ENCODE measurements at regions not wholly inside any gene's neighbourhood (a gene's known extent, or its start where the extent isn't known, plus 50 kb on each side); places are given as distances from the start of the nearest gene placed in this dataset.
A peak's percentile ranks its signal among the peaks of the same experiment; 100 is the strongest.

DNA sequence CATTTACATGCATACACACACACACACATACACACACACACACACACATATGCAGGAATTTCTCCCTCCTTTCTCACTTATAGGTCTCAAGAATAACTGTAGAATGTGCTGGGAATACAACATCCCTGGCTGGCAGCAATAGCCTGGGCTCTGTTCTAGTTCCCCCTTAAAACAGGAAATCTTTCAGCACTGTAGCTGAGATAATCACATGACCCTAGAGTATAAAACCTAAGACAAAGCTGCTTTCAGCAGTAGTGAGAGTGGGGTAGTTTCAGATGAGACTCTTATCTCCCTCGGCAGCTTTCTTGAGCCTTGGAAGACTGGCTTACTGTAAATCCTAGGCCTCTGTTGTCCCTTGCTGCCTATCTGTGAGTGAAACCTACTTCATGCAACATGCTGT is 137.4 kb upstream of the AKR1E2 start:
- DNase-seq (ENCODE audit: low spot score): no peak

GRCh38 chr10:4688168-4688567 is 137.8 kb upstream of the AKR1E2 start:
- DNase-seq (ENCODE audit: low spot score): no peak

GRCh38 chr10:4687397-4687796 is 138.6 kb upstream of the AKR1E2 start:
- DNase-seq (ENCODE audit: low spot score): no peak

- no peak for DNase-seq (ENCODE audit: low spot score)
Observed at GRCh38 chr10:4686644-4686996, 139.4 kb upstream of the AKR1E2 start.

DNA sequence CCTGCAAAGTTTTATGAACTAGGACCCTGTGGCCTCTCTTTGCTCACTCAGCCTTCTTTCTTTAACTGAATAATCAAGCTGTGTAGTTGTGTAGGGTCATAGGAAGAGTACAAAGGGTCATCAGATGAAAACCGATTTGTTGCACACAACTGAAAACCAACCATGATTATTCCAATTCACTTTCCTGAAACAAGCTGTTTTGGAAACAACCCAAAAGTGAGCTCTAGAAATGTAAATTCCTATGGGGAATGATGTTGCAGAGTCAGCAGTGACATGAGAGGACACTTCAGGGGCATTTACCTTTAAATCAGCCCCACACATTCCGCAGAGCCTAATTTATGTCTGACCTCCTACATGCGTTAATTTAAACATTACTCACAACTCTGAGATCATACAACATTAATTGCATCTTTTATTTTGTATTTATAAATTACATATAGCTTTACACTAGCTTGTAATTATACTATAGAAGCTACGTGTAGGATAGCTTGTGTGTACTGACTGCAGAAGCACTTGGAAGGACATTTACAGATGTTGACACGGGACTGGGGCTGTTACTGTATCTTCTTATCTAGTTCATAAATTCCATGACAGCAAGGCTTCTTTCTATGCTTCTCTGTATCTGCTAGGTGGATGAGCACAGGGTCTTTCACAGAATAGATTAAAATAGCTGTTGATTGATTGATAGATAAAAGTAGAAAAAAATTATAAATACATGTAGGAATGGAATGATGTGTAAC is 139.9 kb upstream of the AKR1E2 start:
- DNase-seq (ENCODE audit: low spot score): no peak

DNA sequence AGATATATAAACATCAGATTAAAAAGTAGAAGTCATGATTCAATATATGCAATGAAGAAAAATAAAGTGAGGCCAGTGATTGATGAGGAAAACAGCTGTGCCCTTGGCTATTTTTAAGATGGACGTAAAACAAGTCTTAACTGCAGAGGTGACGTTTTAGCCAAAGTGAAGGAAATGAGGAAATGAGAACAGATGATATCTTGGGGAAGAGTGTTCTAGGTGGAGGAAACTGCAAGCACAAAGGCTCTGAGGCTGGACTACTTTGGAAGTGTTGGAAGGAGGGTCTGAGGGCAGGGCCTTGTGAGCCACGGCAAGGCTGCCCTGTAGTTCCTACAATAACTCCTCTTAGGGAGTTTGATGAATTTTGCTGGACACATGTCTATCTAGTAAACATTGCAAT is 140.5 kb upstream of the AKR1E2 start:
- no peak for DNase-seq (ENCODE audit: low spot score)

GRCh38 chr10:4684434-4684833 is 141.6 kb upstream of the AKR1E2 start:
- DNase-seq (ENCODE audit: low spot score): no peak

- DNase-seq (ENCODE audit: low spot score): no peak
Observed at GRCh38 chr10:4683838-4684237, 142.2 kb upstream of the AKR1E2 start.

DNA sequence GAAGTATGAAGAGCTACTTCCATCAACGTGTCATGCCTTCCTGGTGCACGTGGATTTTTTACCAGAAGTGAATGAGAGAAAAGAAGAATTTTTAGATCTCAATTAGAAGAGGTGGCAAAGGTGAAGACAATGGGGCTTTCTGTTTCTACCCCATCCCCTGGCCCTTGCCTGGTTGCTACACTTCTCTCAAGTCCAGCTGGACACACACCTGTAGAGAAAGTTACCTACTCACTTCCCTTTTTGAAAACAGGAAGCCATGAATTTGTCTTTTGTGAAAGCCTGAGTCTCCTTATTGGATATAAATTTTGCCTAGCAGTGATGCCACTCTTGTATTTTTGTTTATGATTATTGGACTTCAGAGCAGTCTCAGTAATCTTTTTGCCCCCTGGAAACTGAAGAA is 142.9 kb upstream of the AKR1E2 start:
- no peak for DNase-seq (ENCODE audit: low spot score)

DNA sequence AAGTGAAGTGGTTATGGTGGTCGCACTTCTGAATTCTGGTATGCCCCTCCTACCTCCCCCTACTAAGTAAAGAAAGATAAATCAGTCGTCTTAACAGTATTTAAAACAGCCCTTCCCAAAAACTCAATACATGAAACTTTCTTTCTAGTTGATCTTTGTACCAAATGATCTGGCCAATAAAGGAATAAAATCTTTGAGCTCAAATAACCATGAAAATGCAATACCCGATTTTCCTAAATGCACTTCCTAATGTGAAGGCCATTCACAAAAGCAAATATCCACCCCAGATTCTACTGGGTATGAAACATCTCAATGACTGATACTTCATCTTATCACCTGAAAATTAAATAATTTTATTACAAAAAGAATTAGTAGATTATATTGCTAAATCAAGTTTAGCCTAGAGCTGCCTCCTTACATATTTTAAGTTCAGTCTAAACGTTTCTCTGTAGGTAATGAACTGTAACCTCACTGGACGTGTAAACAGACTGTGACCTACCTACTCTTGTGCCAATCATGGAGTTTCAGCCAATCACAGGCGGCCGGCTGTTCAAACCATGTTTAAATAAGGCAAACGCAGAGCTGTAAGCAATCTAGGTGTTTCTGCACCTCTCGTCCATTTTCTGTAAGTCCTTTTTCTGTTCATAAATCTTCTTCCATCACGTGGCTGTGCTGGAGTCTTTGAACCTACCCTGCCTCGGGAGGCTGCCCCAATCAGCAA is 146.9 kb upstream of the AKR1E2 start:
- DNase-seq (ENCODE audit: low spot score): no peak

DNA sequence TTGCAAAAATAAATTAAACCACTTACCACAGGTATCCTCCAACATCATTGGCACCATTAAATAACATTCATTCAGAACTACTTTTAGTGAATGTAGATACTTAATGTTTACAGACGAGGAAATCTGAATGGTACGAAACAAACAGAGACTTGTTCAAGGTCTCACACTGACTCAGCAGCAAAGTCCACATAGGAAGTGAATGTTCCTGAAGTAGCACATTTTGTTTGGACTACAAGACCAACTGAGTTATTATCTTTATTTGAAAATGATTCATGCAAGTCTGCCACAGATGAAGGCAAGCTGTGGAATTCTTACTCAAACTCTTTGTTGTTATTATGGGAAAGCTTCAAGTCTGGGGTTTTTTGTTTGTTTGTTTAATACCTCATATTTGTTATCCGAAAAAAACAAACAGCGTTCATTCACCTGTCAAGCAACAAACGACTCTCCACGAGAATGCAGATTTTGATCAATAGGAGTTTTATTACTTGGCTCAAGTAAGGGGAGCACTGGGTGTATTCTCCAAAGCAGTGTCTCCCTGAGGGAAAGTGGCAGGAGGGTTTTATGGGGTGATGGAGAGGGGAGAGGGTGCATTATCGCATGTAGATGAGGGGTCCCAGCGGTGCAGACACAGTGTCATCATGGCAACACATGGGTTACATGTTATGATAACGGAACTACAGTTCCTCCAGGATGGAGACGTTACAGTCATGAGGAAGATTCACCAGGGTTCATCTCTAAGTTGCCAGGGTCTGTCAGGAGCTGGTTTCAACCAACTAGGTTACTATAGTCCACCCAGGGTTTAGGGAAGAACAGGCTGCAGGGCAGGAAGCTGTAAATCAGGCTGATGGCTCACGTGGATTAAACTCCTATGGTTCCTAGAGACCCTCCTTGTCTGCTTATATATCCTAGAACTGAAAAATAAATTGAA is 147.7 kb upstream of the AKR1E2 start:
- DNase-seq (ENCODE audit: low spot score): no peak

- DNase-seq (ENCODE audit: low spot score): no peak
Observed at GRCh38 chr10:4677296-4678021, 148.5 kb upstream of the AKR1E2 start.

DNA sequence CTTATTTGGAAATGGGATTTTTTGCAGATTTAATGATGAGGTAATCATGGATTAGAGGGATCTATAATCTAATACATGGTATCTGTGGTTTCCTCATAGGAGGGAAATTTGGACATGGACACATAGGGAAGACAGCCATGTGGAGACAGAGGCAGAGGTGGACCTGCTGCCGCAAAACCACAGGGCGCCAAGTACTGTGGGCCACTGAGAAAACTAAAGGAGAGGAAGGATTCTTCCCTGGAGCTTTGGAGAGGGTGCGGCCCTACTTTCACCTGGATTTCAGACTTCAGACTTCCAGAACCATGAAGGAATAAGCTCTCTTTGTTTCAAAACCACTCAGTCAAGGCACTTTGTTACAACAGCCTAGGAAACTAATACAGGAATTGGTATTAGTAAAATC is 149.4 kb upstream of the AKR1E2 start:
- no peak for DNase-seq (ENCODE audit: low spot score)

GRCh38 chr10:4675808-4676207 is 150.2 kb upstream of the AKR1E2 start:
- DNase-seq (ENCODE audit: low spot score): no peak

DNA sequence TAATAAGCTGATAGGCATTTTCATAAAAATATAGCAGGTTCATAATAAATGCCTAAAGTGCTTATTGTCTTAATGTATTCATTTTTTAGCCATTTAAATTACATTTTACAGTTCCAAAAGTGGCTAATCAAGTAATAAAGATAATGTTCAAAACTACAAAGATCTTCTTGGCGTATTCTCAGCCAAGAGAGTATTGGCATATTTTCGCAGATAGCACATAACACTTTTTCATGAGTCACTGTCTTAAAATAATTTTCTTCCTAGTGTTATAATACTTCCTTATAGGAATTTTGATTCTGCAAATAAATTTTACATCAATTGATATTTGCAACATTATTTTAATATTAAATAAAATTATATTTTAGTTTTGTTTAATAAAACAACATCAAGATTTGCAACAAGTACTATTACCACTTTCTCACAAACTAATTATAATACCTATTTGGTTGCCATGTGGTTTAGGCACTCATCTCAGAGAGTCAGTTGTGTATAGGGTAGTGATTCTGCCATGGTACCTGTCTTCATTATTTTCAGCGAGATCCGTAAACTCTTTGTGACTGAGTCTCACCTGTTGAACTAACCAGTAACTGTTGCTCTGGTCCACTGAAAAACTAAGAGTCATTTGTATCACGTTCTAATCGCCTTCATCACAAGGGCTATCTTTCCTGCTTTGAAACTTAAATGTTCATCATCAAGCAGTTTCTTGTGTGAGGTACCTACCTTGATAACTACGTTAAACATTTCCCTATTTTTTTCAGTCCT is 152.5 kb upstream of the AKR1E2 start:
- DNase-seq (ENCODE audit: low spot score): no peak

- no peak for DNase-seq (ENCODE audit: low spot score)
Observed at GRCh38 chr10:4672201-4672600, 153.8 kb upstream of the AKR1E2 start.

DNA sequence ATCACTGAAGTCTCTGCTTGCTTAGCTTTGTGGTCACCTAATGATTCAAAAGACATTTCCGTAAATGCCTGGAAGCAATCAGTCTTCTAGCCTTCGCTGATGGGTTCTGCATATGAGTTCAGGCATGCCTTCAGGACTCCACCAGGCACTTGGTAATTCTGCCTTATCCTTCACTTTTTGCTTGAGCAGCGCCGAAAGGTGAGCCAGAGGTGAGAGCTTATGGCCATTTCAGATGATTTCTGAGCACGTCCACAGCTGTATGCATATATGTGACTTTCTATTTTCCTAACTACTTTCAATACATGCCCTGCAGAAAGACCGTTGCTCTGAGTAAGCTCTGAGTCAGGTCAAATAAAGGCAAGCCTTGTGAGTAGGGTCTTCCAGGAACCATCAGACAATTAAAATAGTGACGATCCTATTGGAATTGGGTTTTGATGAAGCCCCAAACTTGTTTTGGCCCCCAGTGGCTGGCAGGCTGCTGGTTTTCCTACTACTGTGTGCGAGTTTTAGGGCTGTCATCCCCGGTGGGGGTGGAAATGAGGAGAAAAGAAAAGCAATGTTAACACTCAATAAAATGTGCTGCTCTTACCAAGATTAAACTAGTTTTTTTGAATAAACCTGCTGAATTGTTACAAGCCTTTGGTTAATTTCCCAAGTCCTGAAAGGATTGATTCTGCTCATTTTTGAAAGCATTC is 154.4 kb upstream of the AKR1E2 start:
- DNase-seq (ENCODE audit: low spot score): no peak

GRCh38 chr10:4670737-4671136 is 155.3 kb upstream of the AKR1E2 start:
- no peak for DNase-seq (ENCODE audit: low spot score)

DNA sequence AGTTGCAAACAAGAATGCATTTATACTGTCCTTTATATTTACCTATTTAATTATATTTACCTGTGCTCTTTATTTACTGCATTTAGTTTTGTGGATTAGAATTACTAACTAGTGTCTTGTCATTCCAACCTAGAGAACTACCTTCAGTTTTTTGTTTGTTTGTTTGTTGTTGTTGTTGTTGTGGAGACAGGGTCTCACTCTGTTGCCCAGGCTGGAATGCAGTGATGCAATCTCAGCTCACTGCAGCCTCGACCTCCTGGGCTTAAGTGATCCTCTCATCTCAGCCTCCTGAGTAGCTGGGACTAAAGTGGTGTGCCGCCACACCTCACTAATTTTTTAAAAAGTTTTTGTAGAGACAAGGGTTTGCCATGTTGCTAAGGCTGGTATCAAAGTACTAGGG is 156.4 kb upstream of the AKR1E2 start:
- no peak for DNase-seq (ENCODE audit: low spot score)

GRCh38 chr10:4663162-4663992 is 162.6 kb upstream of the AKR1E2 start:
- DNase-seq (ENCODE audit: low spot score): peak; percentile 31
